Vagina (tissue), 1 donor: ENCODE measurements at regions not wholly inside any gene's neighbourhood (a gene's known extent, or its start where the extent isn't known, plus 50 kb on each side); places are given as distances from the start of the nearest gene placed in this dataset. TPM values are rescaled to one million over a fixed set of nuclear protein-coding genes. Genes with fewer than 3 reads are reported as not detected.

Source experiments
- small RNA-seq: library from RNA; depleted of rRNA; stranded (forward); fragments of <200 nt; gene quantifications from one replicate; pipeline ENCODE3, GENCODE V24; 2016

Small RNAs in the stretch of these regions (small RNA-seq; reads per million reads assigned to genes)
- not detected for gene RF00019
